Naive thymus-derived CD4-positive, alpha-beta T cell (primary cell): ENCODE measurements at regions not wholly inside any gene's neighbourhood (a gene's known extent, or its start where the extent isn't known, plus 50 kb on each side); places are given as distances from the start of the nearest gene placed in this dataset.

Experiments used
- ATAC-seq: fragments of 150-1000 bp; cut with Tn5 transposase; 2 replicates; pipeline ENCODE4 v1.10.0; 2021; ENCODE audit warnings: mild to moderate bottlenecking, moderate library complexity
- CTCF ChIA-PET: fragments of 350-600 bp; sonication (Branson Sonifier 250); formaldehyde crosslinking; loops from one replicate; lab custom pipeline; 2021; ENCODE audit warnings: antibody characterized with exemption; lab: Charles Lee
- POLR2A ChIA-PET: fragments of 350-600 bp; sonication (Branson Sonifier 250); formaldehyde crosslinking; loops from one replicate; lab custom pipeline; 2021; ENCODE audit warnings: antibody characterized with exemption, inconsistent platforms; lab: Charles Lee
- DNase-seq, 9 donors: peaks; one replicate each; pipeline versions ENCODE4 v3.0.0 to v3.0.0-alpha.2; 2020 to 2022; ENCODE audit warnings: mixed read lengths in 1 of 9
- H3K27ac ChIP-seq: one replicate; pipeline ENCODE4 v1.7.0; 2013; ENCODE audit warnings: mild to moderate bottlenecking, low read depth, low read length, moderate library complexity
- H3K27me3 ChIP-seq, 2 donors: one replicate each; pipeline ENCODE4 v1.7.0; 2013; ENCODE audit warnings: low read length in 2 of 2, mild to moderate bottlenecking in 2 of 2, moderate library complexity in 2 of 2; ENCODE audit not compliant: control insufficient read depth in 2 of 2, insufficient read depth in 2 of 2
- H3K36me3 ChIP-seq, 3 experiments: 1 replicate in 2 of 3; 2 replicates in 1 of 3; pipeline ENCODE4 v1.7.0; 2013; ENCODE audit warnings: low read length in 3 of 3, mild to moderate bottlenecking in 3 of 3, moderate library complexity in 1 of 3; ENCODE audit not compliant: insufficient read depth in 3 of 3, control insufficient read depth in 2 of 3
- H3K4me1 ChIP-seq, 2 donors: one replicate each; pipeline ENCODE4 v1.7.0; 2013; ENCODE audit warnings: low read length in 2 of 2, mild to moderate bottlenecking in 2 of 2, moderate library complexity in 1 of 2; ENCODE audit not compliant: control insufficient read depth in 2 of 2, insufficient read depth in 2 of 2
- H3K4me3 ChIP-seq: 2 replicates; pipeline ENCODE4 v1.7.0; 2013; ENCODE audit warnings: mild to moderate bottlenecking, low read length
- H3K9me3 ChIP-seq, 3 experiments: 1 replicate in 2 of 3; 2 replicates in 1 of 3; pipeline ENCODE4 v1.7.0; 2013; ENCODE audit warnings: low read length in 3 of 3; ENCODE audit not compliant: control insufficient read depth in 2 of 3
- H3K27ac Mint-ChIP-seq, 9 donors: one replicate each; pipeline ENCODE4 v1.8.0; 2020 to 2022; ENCODE audit warnings: mixed read lengths in 9 of 9, mild to moderate bottlenecking in 8 of 9, moderate library complexity in 5 of 9, inconsistent platforms in 2 of 9
- H3K27me3 Mint-ChIP-seq, 5 donors: one replicate each; pipeline ENCODE4 v1.8.0; 2021 to 2022; ENCODE audit warnings: mixed read lengths in 5 of 5, mild to moderate bottlenecking in 1 of 5
- H3K36me3 Mint-ChIP-seq, 5 donors: one replicate each; pipeline ENCODE4 v1.8.0; 2020 to 2022; ENCODE audit warnings: mixed read lengths in 5 of 5, mild to moderate bottlenecking in 3 of 5, inconsistent platforms in 1 of 5
- H3K4me1 Mint-ChIP-seq, 7 donors: one replicate each; pipeline ENCODE4 v1.8.0; 2020 to 2022; ENCODE audit warnings: mixed read lengths in 7 of 7, mild to moderate bottlenecking in 3 of 7, inconsistent platforms in 1 of 7
- H3K4me3 Mint-ChIP-seq, 10 donors: one replicate each; pipeline ENCODE4 v1.8.0; 2020 to 2022; ENCODE audit warnings: mild to moderate bottlenecking in 10 of 10, mixed read lengths in 10 of 10, moderate library complexity in 6 of 10, inconsistent platforms in 2 of 10
- H3K9me3 Mint-ChIP-seq, 11 donors: one replicate each; pipeline ENCODE4 v1.8.0; 2020 to 2022; ENCODE audit warnings: mixed read lengths in 11 of 11, mild to moderate bottlenecking in 4 of 11, inconsistent platforms in 1 of 11, moderate library complexity in 1 of 11
- intact Hi-C, 2 donors: fragments of 100-400 bp; cut with micrococcal nuclease; formaldehyde crosslinking; loops; one replicate each; pipeline ENCODE4 v1.15.1; 2023

- peaks cover 0 to 4% (median 0%) of the 10 kb centered on the region in 5 donors for H3K27me3 Mint-ChIP-seq
- no peaks in the 10 kb centered on the region for H3K4me1 ChIP-seq
- no peak overlapping the region for H3K27ac ChIP-seq
- H3K4me1 Mint-ChIP-seq: no peaks in the 10 kb centered on the region
- no peaks in the 10 kb centered on the region for H3K36me3 Mint-ChIP-seq
- POLR2A ChIA-PET: no interaction called here
- no peaks in the 10 kb centered on the region for H3K27me3 ChIP-seq
- no peak overlapping the region for H3K4me3 ChIP-seq
- H3K4me3 Mint-ChIP-seq: no peak overlapping the region
- DNase-seq: no peak
- intact Hi-C loops: no loop called here
- peaks cover 0 to 11% (median 0%) of the 10 kb centered on the region in 3 experiments for H3K9me3 ChIP-seq
- CTCF ChIA-PET: no interaction called here
- H3K36me3 ChIP-seq: no peaks in the 10 kb centered on the region
- no peak overlapping the region for H3K27ac Mint-ChIP-seq
- H3K9me3 Mint-ChIP-seq: peaks cover 0 to 29% (median 12%) of the 10 kb centered on the region in 11 donors
- no peak for ATAC-seq
These were observed 296.9 kb downstream of the OSTF1 start for GRCh38 chr9:75385236-75385635.

- no peak for DNase-seq
- H3K4me1 ChIP-seq: no peaks in the 10 kb centered on the region
- POLR2A ChIA-PET: no interaction called here
These were observed 300.8 kb downstream of the OSTF1 start for GRCh38 chr9:75389101-75389500.

GRCh38 chr9:75390951-75391350, 302.6 kb downstream of the OSTF1 start:
- ATAC-seq: no peak
- POLR2A ChIA-PET: no interaction called here
- intact Hi-C loops: no loop called here

More at GRCh38 chr9:75389101-75389500, 300.8 kb downstream of the OSTF1 start:
- Mint-ChIP-seq H3K4me1 (no peaks in the 10 kb centered on the region), H3K9me3 (peaks cover 1 to 21% (median 10%) of the 10 kb centered on the region in 11 donors), H3K4me3 (no peak overlapping the region), H3K27me3 (peaks cover 0 to 15% (median 0%) of the 10 kb centered on the region in 5 donors), H3K36me3 (no peaks in the 10 kb centered on the region), H3K27ac (no peak overlapping the region)
- Histone ChIP-seq H3K36me3 (no peaks in the 10 kb centered on the region), H3K27ac (no peak overlapping the region), H3K9me3 (peaks cover 0 to 10% (median 0%) of the 10 kb centered on the region in 3 experiments), H3K27me3 (no peaks in the 10 kb centered on the region), H3K4me3 (no peak overlapping the region)
- ATAC-seq: no peak
- intact Hi-C loops: no loop called here
- CTCF ChIA-PET: no interaction called here

GRCh38 chr9:75391497-75391896, 303.2 kb downstream of the OSTF1 start:
- Mint-ChIP-seq H3K4me1 (no peaks in the 10 kb centered on the region), H3K27me3 (peaks cover 0 to 22% (median 5%) of the 10 kb centered on the region in 5 donors), H3K27ac (no peak overlapping the region), H3K4me3 (no peak overlapping the region), H3K36me3 (no peaks in the 10 kb centered on the region), H3K9me3 (peaks cover 0 to 8% (median under 1%) of the 10 kb centered on the region in 11 donors)
- DNase-seq (no peak), ATAC-seq (no peak)
- ChIA-PET CTCF (no interaction called here), POLR2A (no interaction called here)
- Histone ChIP-seq H3K9me3 (no peaks in the 10 kb centered on the region), H3K36me3 (no peaks in the 10 kb centered on the region), H3K27me3 (no peaks in the 10 kb centered on the region), H3K4me1 (no peaks in the 10 kb centered on the region), H3K4me3 (no peak overlapping the region), H3K27ac (no peak overlapping the region)
- intact Hi-C loops: no loop called here

More at GRCh38 chr9:75390951-75391350, 302.6 kb downstream of the OSTF1 start:
- H3K4me3 Mint-ChIP-seq: no peak overlapping the region
- Histone ChIP-seq H3K4me3 (no peak overlapping the region), H3K9me3 (no peaks in the 10 kb centered on the region), H3K4me1 (no peaks in the 10 kb centered on the region), H3K27ac (no peak overlapping the region), H3K36me3 (no peaks in the 10 kb centered on the region), H3K27me3 (no peaks in the 10 kb centered on the region)
- H3K36me3 Mint-ChIP-seq: no peaks in the 10 kb centered on the region
- CTCF ChIA-PET: no interaction called here
- peaks cover 0 to 17% (median 2%) of the 10 kb centered on the region in 5 donors for H3K27me3 Mint-ChIP-seq
- peaks cover 0 to 6% (median 3%) of the 10 kb centered on the region in 11 donors for H3K9me3 Mint-ChIP-seq
- no peaks in the 10 kb centered on the region for H3K4me1 Mint-ChIP-seq
- no peak for DNase-seq
- no peak overlapping the region for H3K27ac Mint-ChIP-seq

GRCh38 chr9:75395336-75395735, 307.0 kb downstream of the OSTF1 start:
- Histone ChIP-seq H3K36me3 (no peaks in the 10 kb centered on the region), H3K4me1 (no peaks in the 10 kb centered on the region), H3K4me3 (no peak overlapping the region), H3K27me3 (no peaks in the 10 kb centered on the region), H3K9me3 (no peaks in the 10 kb centered on the region), H3K27ac (no peak overlapping the region)
- ATAC-seq: no peak
- Mint-ChIP-seq H3K27me3 (peaks cover 0 to 19% (median 5%) of the 10 kb centered on the region in 5 donors), H3K4me1 (no peaks in the 10 kb centered on the region), H3K9me3 (peaks cover 0 to 6% (median 0%) of the 10 kb centered on the region in 11 donors), H3K27ac (no peak overlapping the region), H3K4me3 (no peak overlapping the region), H3K36me3 (no peaks in the 10 kb centered on the region)
- CTCF ChIA-PET: no interaction called here
- no peak for DNase-seq
- intact Hi-C loops: no loop called here
- POLR2A ChIA-PET: no interaction called here

DNA sequence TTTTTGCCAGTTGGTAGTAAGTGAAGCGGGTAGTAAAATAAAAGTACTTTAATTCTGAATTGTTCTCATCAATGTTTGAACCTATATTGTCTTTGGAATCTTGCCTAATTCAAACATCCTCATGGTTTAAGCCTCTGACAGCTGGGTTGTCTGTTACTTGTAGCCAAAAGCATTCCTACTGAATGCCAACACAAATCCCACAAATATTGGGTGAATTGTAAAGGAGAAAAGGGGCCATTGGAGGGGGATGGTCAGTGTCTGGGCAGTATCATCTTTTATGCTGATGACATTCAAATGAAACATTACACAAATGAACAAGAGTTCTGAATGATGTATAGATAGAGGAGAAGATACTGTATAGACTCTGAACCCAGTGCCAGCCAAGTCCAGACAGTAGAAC, 309.5 kb downstream of the OSTF1 start:
- no peaks in the 10 kb centered on the region for H3K4me1 ChIP-seq
- POLR2A ChIA-PET: no interaction called here
- H3K27ac Mint-ChIP-seq: no peak overlapping the region
- peaks cover 0 to 5% (median 0%) of the 10 kb centered on the region in 11 donors for H3K9me3 Mint-ChIP-seq
- no peaks in the 10 kb centered on the region for H3K27me3 ChIP-seq
- no peak overlapping the region for H3K4me3 Mint-ChIP-seq
- H3K4me1 Mint-ChIP-seq: no peaks in the 10 kb centered on the region
- H3K27me3 Mint-ChIP-seq: peaks cover 0 to 12% (median 5%) of the 10 kb centered on the region in 5 donors
- intact Hi-C loops: no loop called here
- DNase-seq: no peak
- CTCF ChIA-PET: no interaction called here
- no peak overlapping the region for H3K4me3 ChIP-seq
- H3K9me3 ChIP-seq: no peaks in the 10 kb centered on the region
- H3K36me3 ChIP-seq: no peaks in the 10 kb centered on the region
- no peak for ATAC-seq
- no peak overlapping the region for H3K27ac ChIP-seq
- no peaks in the 10 kb centered on the region for H3K36me3 Mint-ChIP-seq

DNA sequence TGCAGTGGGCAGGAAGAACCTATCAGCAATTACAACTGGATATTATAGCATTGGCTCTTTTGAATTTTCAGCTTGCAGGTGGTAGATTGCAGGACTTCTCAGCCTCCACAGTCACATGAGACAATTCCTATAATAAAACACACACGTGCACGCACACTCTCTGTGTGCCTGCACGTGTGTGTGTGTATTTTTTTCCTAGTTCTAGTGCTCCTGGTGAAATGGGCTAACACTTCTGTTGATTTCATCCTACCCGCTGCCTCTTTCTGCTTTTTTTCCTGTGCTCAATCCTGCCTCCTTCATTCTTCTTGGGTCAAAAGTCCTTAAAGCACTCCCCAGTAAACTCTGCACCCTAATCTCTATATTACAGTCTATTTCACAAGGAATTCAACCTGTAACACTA, 320.1 kb downstream of the OSTF1 start:
- Mint-ChIP-seq H3K4me3 (no peak overlapping the region), H3K36me3 (peaks cover 0 to 6% (median 0%) of the 10 kb centered on the region in 5 donors), H3K4me1 (no peaks in the 10 kb centered on the region), H3K27me3 (peaks cover 0 to 39% (median 17%) of the 10 kb centered on the region in 5 donors), H3K27ac (no peak overlapping the region), H3K9me3 (peaks cover 0 to 5% (median 0%) of the 10 kb centered on the region in 11 donors)
- no peaks in the 10 kb centered on the region for H3K9me3 ChIP-seq
- no peaks in the 10 kb centered on the region for H3K4me1 ChIP-seq
- ChIA-PET POLR2A (no interaction called here), CTCF (no interaction called here)
- DNase-seq (no peak), ATAC-seq (no peak)
- no peaks in the 10 kb centered on the region for H3K36me3 ChIP-seq
- H3K27ac ChIP-seq: no peak overlapping the region
- H3K4me3 ChIP-seq: no peak overlapping the region
- intact Hi-C loops: no loop called here
- H3K27me3 ChIP-seq: no peaks in the 10 kb centered on the region
